ENCODE measurements at regions not wholly inside any gene's neighbourhood (a gene's known extent, or its start where the extent isn't known, plus 50 kb on each side); places are given as distances from the start of the nearest gene placed in this dataset.

DNA sequence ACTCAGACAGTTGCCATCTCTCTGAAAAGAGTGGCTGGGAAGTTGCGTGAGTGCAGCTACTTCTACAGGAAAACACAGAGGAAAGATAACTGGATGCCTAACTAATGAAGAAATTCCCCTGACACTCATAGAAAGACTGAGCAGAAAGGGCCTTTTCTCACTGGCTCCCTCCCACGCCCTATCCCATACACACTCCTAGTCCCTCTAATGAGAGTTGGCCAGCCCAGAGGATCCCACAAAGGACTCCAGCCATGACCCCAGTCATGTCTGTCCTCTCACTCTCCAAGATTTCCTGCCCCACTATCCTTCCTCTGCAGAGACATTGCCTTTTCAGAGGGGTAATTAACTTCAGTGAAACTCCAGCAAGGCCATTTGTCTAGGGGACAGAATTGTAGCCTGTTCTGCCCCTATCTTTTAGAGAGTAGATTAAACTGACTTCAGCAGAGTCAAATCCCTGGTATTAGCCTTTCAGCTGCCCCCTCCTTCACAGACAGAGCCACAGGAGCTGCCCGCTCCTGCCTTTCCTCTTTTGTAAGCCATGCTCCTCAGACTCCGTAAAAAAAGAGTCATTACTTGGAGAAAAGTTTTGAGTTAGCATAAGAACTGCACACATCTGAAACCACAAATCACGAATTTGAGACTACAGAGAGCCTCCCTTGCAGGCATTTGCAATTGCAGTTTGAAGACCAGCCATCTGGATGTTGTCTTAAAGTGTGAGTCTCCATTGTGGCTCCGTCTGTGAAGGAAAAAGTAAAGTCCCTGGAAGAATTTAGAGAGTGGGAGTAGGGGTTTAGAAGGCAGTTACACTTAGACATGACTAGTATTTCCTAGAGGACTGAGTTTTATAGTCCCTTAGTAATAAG, 129.1 kb upstream of the SEMA6D start:
- ChIA-PET CTCF (no interaction called here), POLR2A (ENCODE audit: low non-redundant PET) (no interaction called here)
- H3K9me3 ChIP-seq (ENCODE audit: low read depth, low read length, poor library complexity, severe bottlenecking): no peaks in the 10 kb centered on the region
- peaks cover 38% of the 10 kb centered on the region for H3K4me1 ChIP-seq (ENCODE audit: insufficient read depth, low read length, poor library complexity, severe bottlenecking)
- no peaks in the 10 kb centered on the region for H3K36me3 ChIP-seq (ENCODE audit: insufficient read depth, low read length, poor library complexity, severe bottlenecking)
- BruUV-seq (replicated peaks): no TSS peak
- no peaks in the 10 kb centered on the region for H3K27me3 ChIP-seq (replicated peaks; ENCODE audit: insufficient read depth, low read depth, low read length, poor library complexity)
- H3K4me3 ChIP-seq (ENCODE audit: low read depth, low read length, poor library complexity, severe bottlenecking): no peak overlapping the region
- TF ChIP-seq, protein P1, sequence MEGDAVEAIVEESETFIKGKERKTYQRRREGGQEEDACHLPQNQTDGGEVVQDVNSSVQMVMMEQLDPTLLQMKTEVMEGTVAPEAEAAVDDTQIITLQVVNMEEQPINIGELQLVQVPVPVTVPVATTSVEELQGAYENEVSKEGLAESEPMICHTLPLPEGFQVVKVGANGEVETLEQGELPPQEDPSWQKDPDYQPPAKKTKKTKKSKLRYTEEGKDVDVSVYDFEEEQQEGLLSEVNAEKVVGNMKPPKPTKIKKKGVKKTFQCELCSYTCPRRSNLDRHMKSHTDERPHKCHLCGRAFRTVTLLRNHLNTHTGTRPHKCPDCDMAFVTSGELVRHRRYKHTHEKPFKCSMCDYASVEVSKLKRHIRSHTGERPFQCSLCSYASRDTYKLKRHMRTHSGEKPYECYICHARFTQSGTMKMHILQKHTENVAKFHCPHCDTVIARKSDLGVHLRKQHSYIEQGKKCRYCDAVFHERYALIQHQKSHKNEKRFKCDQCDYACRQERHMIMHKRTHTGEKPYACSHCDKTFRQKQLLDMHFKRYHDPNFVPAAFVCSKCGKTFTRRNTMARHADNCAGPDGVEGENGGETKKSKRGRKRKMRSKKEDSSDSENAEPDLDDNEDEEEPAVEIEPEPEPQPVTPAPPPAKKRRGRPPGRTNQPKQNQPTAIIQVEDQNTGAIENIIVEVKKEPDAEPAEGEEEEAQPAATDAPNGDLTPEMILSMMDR (conservative IDR thresholded peaks at IDR 0.05; ENCODE audit: low read depth, low read length): no peak
- TF ChIP-seq EZH2 (IDR thresholded peaks at IDR 0.05; ENCODE audit: borderline replicate concordance, low read depth, low read length, poor library complexity, severe bottlenecking): no peak
- DNase-seq (ENCODE audit: low spot score): peak; percentile 66
- peak overlapping the region; percentile 52 for H3K27ac ChIP-seq (ENCODE audit: low read depth, low read length, poor library complexity, severe bottlenecking)
- intact Hi-C loops (cut with micrococcal nuclease; ENCODE audit: unreplicated experiment): no loop called here

DNA sequence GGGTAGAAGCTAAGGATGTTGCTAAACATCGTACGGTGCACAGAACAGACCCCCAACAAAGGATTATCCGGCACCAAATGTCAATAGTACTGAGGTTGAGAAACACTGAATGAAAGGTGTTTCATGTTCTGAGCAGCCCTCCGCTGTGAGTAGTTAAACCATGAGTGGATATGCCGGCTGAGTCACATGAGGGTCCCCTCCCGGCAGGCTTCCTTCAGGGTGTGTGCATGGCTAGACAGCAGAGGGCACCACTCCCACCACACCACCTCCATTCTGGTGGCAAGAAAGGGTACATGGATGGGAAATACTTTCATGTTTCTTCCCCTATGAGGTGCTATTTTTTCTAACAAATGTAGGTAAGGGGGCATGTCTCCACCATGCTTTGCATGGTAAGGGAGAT, 128.3 kb upstream of the SEMA6D start:
- ChIA-PET POLR2A (ENCODE audit: low non-redundant PET) (no interaction called here), CTCF (no interaction called here)
- no peaks in the 10 kb centered on the region for H3K9me3 ChIP-seq (ENCODE audit: low read depth, low read length, poor library complexity, severe bottlenecking)
- H3K36me3 ChIP-seq (ENCODE audit: insufficient read depth, low read length, poor library complexity, severe bottlenecking): no peaks in the 10 kb centered on the region
- no peaks in the 10 kb centered on the region for H3K27me3 ChIP-seq (replicated peaks; ENCODE audit: insufficient read depth, low read depth, low read length, poor library complexity)
- peak; percentile 25 for DNase-seq (ENCODE audit: low spot score)
- intact Hi-C loops (cut with micrococcal nuclease; ENCODE audit: unreplicated experiment): no loop called here
- H3K4me3 ChIP-seq (ENCODE audit: low read depth, low read length, poor library complexity, severe bottlenecking): no peak overlapping the region
- TF ChIP-seq, protein P1 (conservative IDR thresholded peaks at IDR 0.05; ENCODE audit: low read depth, low read length): peak; percentile 35; the same call in 1 of the 2 replicates
- TF ChIP-seq EZH2 (IDR thresholded peaks at IDR 0.05; ENCODE audit: borderline replicate concordance, low read depth, low read length, poor library complexity, severe bottlenecking): no peak
- no peak overlapping the region for H3K27ac ChIP-seq (ENCODE audit: low read depth, low read length, poor library complexity, severe bottlenecking)
- BruUV-seq (replicated peaks): no TSS peak
- H3K4me1 ChIP-seq (ENCODE audit: insufficient read depth, low read length, poor library complexity, severe bottlenecking): peaks cover 38% of the 10 kb centered on the region

DNA sequence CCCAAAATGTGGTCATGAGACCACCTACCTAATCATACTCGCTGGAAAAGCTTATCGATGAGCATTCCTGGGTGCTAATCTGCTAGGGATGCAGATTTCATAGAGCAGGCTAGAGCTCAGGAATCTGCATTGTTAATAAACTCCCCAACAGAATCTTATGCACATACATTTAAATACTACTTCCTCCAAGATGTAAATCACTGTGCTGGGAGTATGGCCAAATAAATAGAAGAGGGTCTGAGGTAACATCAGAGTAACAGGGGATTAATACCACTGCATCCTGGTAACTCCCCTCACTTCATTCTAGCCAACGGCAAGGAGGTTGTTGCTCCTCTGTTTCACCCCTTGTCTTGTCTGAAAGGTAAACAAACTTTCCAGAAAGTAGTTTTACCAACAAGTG, 118.3 kb upstream of the SEMA6D start:
- H3K36me3 ChIP-seq (ENCODE audit: insufficient read depth, low read length, poor library complexity, severe bottlenecking): no peaks in the 10 kb centered on the region
- CTCF ChIA-PET: no interaction called here
- no peak overlapping the region for H3K4me3 ChIP-seq (ENCODE audit: low read depth, low read length, poor library complexity, severe bottlenecking)
- DNase-seq (ENCODE audit: low spot score): no peak
- no peak overlapping the region for H3K27ac ChIP-seq (ENCODE audit: low read depth, low read length, poor library complexity, severe bottlenecking)
- peaks cover 16% of the 10 kb centered on the region for H3K4me1 ChIP-seq (ENCODE audit: insufficient read depth, low read length, poor library complexity, severe bottlenecking)
- no peak for TF ChIP-seq EZH2 (IDR thresholded peaks at IDR 0.05; ENCODE audit: borderline replicate concordance, low read depth, low read length, poor library complexity, severe bottlenecking)
- TF ChIP-seq, protein P1 (conservative IDR thresholded peaks at IDR 0.05; ENCODE audit: low read depth, low read length): no peak
- POLR2A ChIA-PET (ENCODE audit: low non-redundant PET): no interaction called here
- BruUV-seq (replicated peaks): no TSS peak
- H3K27me3 ChIP-seq (replicated peaks; ENCODE audit: insufficient read depth, low read depth, low read length, poor library complexity): no peaks in the 10 kb centered on the region
- intact Hi-C loops (cut with micrococcal nuclease; ENCODE audit: unreplicated experiment): no loop called here
- H3K9me3 ChIP-seq (ENCODE audit: low read depth, low read length, poor library complexity, severe bottlenecking): peaks cover 4% of the 10 kb centered on the region
